Endothelial cell of umbilical vein (primary cell): ENCODE measurements at regions not wholly inside any gene's neighbourhood (a gene's known extent, or its start where the extent isn't known, plus 50 kb on each side); places are given as distances from the start of the nearest gene placed in this dataset.

Experiments used
- BruUV-seq: library from RNA; stranded (reverse); fragments of 400-500 nt; replicated peaks from 2 replicates; lab custom pipeline; 2021; lab: Mats Ljungman, UMichigan
- CTCF ChIA-PET: fragments of 300-600, 350-600 bp; sonication (Branson Sonifier 250); formaldehyde crosslinking; loops from one replicate; lab custom pipeline; 2021; ENCODE audit warnings: antibody characterized with exemption, inconsistent platforms; lab: Charles Lee
- POLR2A ChIA-PET: fragments of 300-600, 350-600 bp; sonication (Branson Sonifier 250); formaldehyde crosslinking; loops from one replicate; lab custom pipeline; 2021; ENCODE audit warnings: antibody characterized with exemption, inconsistent platforms; lab: Charles Lee
- DNase-seq: peaks from one replicate; pipeline ENCODE4 v3.0.0-alpha.2; 2011; ENCODE audit warnings: low read depth, low spot score
- FAIRE-seq: peaks from 2 replicates; lab custom pipeline; 2011; peaks lifted over from hg19 to GRCh38; lab: Jason Lieb, UNC
- H2AFZ ChIP-seq: 2 replicates; pipeline ENCODE4 v1.6.0; 2012; ENCODE audit warnings: low read depth, low read length, control low read depth, inconsistent platforms
- H3K27ac ChIP-seq: 2 replicates; pipeline ENCODE4 v1.5.1; 2011; ENCODE audit warnings: low read depth, mild to moderate bottlenecking, control low read depth, low read length, moderate library complexity; ENCODE audit not compliant: insufficient read depth
- H3K27me3 ChIP-seq, 2 experiments: 2 replicates each; pipeline versions ENCODE4 v1.6.0 to v1.6.1; 2011; ENCODE audit warnings: low read length in 2 of 2, mixed read lengths in 1 of 2; ENCODE audit not compliant: control insufficient read depth in 2 of 2, insufficient read depth in 2 of 2
- H3K36me3 ChIP-seq, 2 experiments: 2 replicates in 1 of 2; 3 replicates in 1 of 2; pipeline ENCODE4 v1.5.1; 2011; ENCODE audit warnings: low read length in 2 of 2, mild to moderate bottlenecking in 1 of 2, moderate library complexity in 1 of 2; ENCODE audit not compliant: control insufficient read depth in 2 of 2, insufficient read depth in 2 of 2; ENCODE audit errors: extremely low read depth in 1 of 2
- H3K4me1 ChIP-seq: 3 replicates; pipeline ENCODE4 v1.5.1; 2011; ENCODE audit warnings: mild to moderate bottlenecking, low read length; ENCODE audit not compliant: control insufficient read depth, insufficient read depth; ENCODE audit errors: extremely low read depth
- H3K4me2 ChIP-seq: 2 replicates; pipeline ENCODE4 v1.6.1; 2011; ENCODE audit warnings: low read length, control low read depth, mixed read lengths; ENCODE audit not compliant: insufficient read depth
- H3K4me3 ChIP-seq, 3 experiments: fragments of 200-600 bp in 1 of 3; sonication (generic), shearing (Covaris generic) in 1 of 3; replicated peaks in 1 of 3; 2 replicates each; pipeline ENCODE4 v1.5.1; 2011 to 2016; ENCODE audit warnings: control low read depth in 3 of 3, low read length in 3 of 3, mild to moderate bottlenecking in 2 of 3, inconsistent platforms in 1 of 3, low read depth in 1 of 3, moderate library complexity in 1 of 3; ENCODE audit not compliant: insufficient read depth in 1 of 3
- H3K79me2 ChIP-seq: 2 replicates; pipeline ENCODE4 v1.6.0; 2012; ENCODE audit warnings: low read length, inconsistent platforms; ENCODE audit not compliant: control insufficient read depth, insufficient read depth
- H3K9ac ChIP-seq: replicated peaks from 2 replicates; pipeline ENCODE3; 2011; ENCODE audit warnings: low read length, control low read depth; ENCODE audit not compliant: insufficient read depth; ENCODE audit errors: extremely low read depth
- H3K9me1 ChIP-seq: replicated peaks from 3 replicates; pipeline ENCODE4 v1.6.0; 2011; ENCODE audit warnings: mild to moderate bottlenecking, low read length; ENCODE audit not compliant: control insufficient read depth, insufficient read depth; ENCODE audit errors: extremely low read depth
- H3K9me3 ChIP-seq: replicated peaks from 2 replicates; pipeline ENCODE4 v1.5.1; 2012; ENCODE audit warnings: low read length, inconsistent platforms; ENCODE audit not compliant: control insufficient read depth, insufficient read depth
- H4K20me1 ChIP-seq: replicated peaks from 2 replicates; pipeline ENCODE3; 2011; ENCODE audit warnings: mild to moderate bottlenecking, low read length; ENCODE audit not compliant: control insufficient read depth, insufficient read depth; ENCODE audit errors: extremely low read depth
- EZH2 ChIP-seq: IDR thresholded peaks from 2 replicates; pipeline ENCODE4 v1.6.1; 2012; ENCODE audit warnings: borderline replicate concordance, low read depth, mild to moderate bottlenecking, moderate library complexity, low read length, inconsistent platforms; ENCODE audit not compliant: severe bottlenecking
- FOS ChIP-seq: IDR thresholded peaks from 2 replicates; pipeline ENCODE4 v1.6.1; 2011; ENCODE audit warnings: mild to moderate bottlenecking, low read length, moderate library complexity, borderline replicate concordance; ENCODE audit not compliant: insufficient read depth
- GATA2 ChIP-seq: IDR thresholded peaks from 2 replicates; pipeline ENCODE4 v1.7.0; 2011; ENCODE audit warnings: low read depth, mild to moderate bottlenecking, moderate library complexity, mixed read lengths, low read length; ENCODE audit not compliant: insufficient read length, insufficient read depth
- JUN ChIP-seq: IDR thresholded peaks from 2 replicates; pipeline ENCODE4 v1.6.1; 2011; ENCODE audit warnings: borderline replicate concordance, low read depth; ENCODE audit not compliant: insufficient read length, insufficient read depth
- MYC ChIP-seq: IDR thresholded peaks from one replicate; pipeline ENCODE4 v1.6.1; 2011; ENCODE audit warnings: mild to moderate bottlenecking, low read depth, low read length
- POLR2A ChIP-seq: IDR thresholded peaks from 2 replicates; pipeline ENCODE4 v1.6.1; 2012; ENCODE audit warnings: low read depth, mild to moderate bottlenecking, control low read depth, low read length
- POLR2AphosphoS5 ChIP-seq: IDR thresholded peaks from 2 replicates; pipeline ENCODE4 v1.6.1; 2012; ENCODE audit warnings: low read depth, mild to moderate bottlenecking, control low read depth, low read length, moderate library complexity; ENCODE audit not compliant: insufficient read depth
- dilution Hi-C: fragments of 300-500 bp; cut with MboI; formaldehyde crosslinking; loops from one replicate; pipeline ENCODE4 v1.15.0; 2019; ENCODE audit warnings: low sequenced_read_pairs; ENCODE audit not compliant: extremely low pct_ligation_motif_present
- intact Hi-C: fragments of 100-400 bp; cut with micrococcal nuclease; formaldehyde crosslinking; loops from one replicate; pipeline ENCODE4 v1.10.0; 2022
- TF ChIP-seq, protein P1 (sequence below): IDR thresholded peaks from 2 replicates; pipeline ENCODE4 v1.6.1; 2011; ENCODE audit not compliant: insufficient read depth, insufficient read length
- TF ChIP-seq, protein P2 (sequence below), 2 donors: IDR thresholded peaks; 1 replicate in 1 of 2; 2 replicates in 1 of 2; pipeline ENCODE4 v1.5.1; 2011; ENCODE audit warnings: low read length in 2 of 2, mild to moderate bottlenecking in 2 of 2, moderate library complexity in 2 of 2, control low read depth in 1 of 2, inconsistent platforms in 1 of 2, low read depth in 1 of 2; ENCODE audit not compliant: insufficient read depth in 1 of 2; ENCODE audit errors: extremely low read depth in 1 of 2

DNA sequence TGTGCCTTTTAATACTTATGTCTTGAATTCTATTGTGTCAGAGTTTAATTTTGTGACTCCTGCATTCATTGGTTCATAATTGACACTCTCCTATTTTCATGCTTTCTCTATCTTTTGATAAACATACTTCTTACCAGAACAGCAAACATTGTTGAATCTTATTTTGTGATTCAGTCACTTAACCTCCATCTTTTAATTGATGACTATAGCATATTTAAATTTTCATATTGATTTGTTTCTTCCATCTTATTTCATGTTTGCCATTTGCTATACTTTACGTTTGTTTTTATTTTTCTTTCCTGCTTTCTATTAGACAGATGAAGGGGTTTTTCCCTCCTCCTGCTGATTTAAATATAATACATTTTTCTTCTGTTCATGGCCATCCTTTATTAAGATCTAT, 115.5 kb upstream of the FAM9A start:
- FAIRE-seq = no peak
- H3K9me3 ChIP-seq = no peaks in the 10 kb centered on the region
- no peaks in the 10 kb centered on the region for H4K20me1 ChIP-seq
- no peaks in the 10 kb centered on the region for H3K9me1 ChIP-seq
- dilution Hi-C loops (no loop called here), intact Hi-C loops (no loop called here)
- CTCF ChIA-PET = no interaction called here
- no peak overlapping the region for H2AFZ ChIP-seq
- POLR2A ChIA-PET = no interaction called here
- H3K27ac ChIP-seq = no peak overlapping the region
- H3K4me2 ChIP-seq = no peak overlapping the region
- H3K36me3 ChIP-seq = no peaks in the 10 kb centered on the region
- no peaks in the 10 kb centered on the region for H3K4me1 ChIP-seq
- no peak overlapping the region for H3K4me3 ChIP-seq
- no peaks in the 10 kb centered on the region for H3K27me3 ChIP-seq
- H3K9ac ChIP-seq = no peak overlapping the region
- TF ChIP-seq, protein P1, sequence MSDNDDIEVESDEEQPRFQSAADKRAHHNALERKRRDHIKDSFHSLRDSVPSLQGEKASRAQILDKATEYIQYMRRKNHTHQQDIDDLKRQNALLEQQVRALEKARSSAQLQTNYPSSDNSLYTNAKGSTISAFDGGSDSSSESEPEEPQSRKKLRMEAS = no peak
- TF ChIP-seq MYC = no peak
- no peak for TF ChIP-seq POLR2AphosphoS5
- TF ChIP-seq, protein P2, sequence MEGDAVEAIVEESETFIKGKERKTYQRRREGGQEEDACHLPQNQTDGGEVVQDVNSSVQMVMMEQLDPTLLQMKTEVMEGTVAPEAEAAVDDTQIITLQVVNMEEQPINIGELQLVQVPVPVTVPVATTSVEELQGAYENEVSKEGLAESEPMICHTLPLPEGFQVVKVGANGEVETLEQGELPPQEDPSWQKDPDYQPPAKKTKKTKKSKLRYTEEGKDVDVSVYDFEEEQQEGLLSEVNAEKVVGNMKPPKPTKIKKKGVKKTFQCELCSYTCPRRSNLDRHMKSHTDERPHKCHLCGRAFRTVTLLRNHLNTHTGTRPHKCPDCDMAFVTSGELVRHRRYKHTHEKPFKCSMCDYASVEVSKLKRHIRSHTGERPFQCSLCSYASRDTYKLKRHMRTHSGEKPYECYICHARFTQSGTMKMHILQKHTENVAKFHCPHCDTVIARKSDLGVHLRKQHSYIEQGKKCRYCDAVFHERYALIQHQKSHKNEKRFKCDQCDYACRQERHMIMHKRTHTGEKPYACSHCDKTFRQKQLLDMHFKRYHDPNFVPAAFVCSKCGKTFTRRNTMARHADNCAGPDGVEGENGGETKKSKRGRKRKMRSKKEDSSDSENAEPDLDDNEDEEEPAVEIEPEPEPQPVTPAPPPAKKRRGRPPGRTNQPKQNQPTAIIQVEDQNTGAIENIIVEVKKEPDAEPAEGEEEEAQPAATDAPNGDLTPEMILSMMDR (IDR thresholded peaks at IDR 0.05; ENCODE audit: extremely low read depth in 1 of 2, insufficient read depth in 1 of 2, low read depth in 1 of 2, low read length in 2 of 2) = no peak
- no peak for TF ChIP-seq POLR2A
- TF ChIP-seq EZH2 = no peak
- no peak for TF ChIP-seq JUN
- TF ChIP-seq GATA2 = no peak
- no peak for TF ChIP-seq FOS
- no peaks in the 10 kb centered on the region for H3K79me2 ChIP-seq
- BruUV-seq = no TSS peak
- no peak for DNase-seq
